Hepatocyte (in vitro differentiated cells): ENCODE measurements at regions not wholly inside any gene's neighbourhood (a gene's known extent, or its start where the extent isn't known, plus 50 kb on each side); places are given as distances from the start of the nearest gene placed in this dataset.
"Not testable (repeated sequence)": the region's sequence is repeated elsewhere in the genome, so short reads cannot be mapped to it uniquely, and the experiment has no call there.

Experiments
- DNase-seq: peaks from one replicate; pipeline ENCODE4 v3.0.0-alpha.2; 2016; ENCODE audit warnings: low spot score
- H2AFZ ChIP-seq: fragments of 200-600 bp; sonication (generic); 2 replicates; pipeline ENCODE4 v1.6.0; 2016; ENCODE audit warnings: antibody characterized with exemption, mild to moderate bottlenecking
- H3K27ac ChIP-seq: fragments of 200-600 bp; sonication (generic); 2 replicates; pipeline ENCODE4 v1.5.1; 2016; ENCODE audit warnings: mild to moderate bottlenecking
- H3K27me3 ChIP-seq: fragments of 200-600 bp; sonication (generic); 2 replicates; pipeline ENCODE4 v1.6.1; 2016
- H3K36me3 ChIP-seq: fragments of 200-600 bp; sonication (generic); replicated peaks from 2 replicates; pipeline ENCODE4 v1.5.1; 2016; ENCODE audit warnings: low read depth; ENCODE audit not compliant: insufficient read depth
- H3K4me1 ChIP-seq: fragments of 200-600 bp; sonication (generic); 2 replicates; pipeline ENCODE4 v1.5.1; 2016; ENCODE audit warnings: mild to moderate bottlenecking, moderate library complexity; ENCODE audit not compliant: insufficient read depth
- H3K4me2 ChIP-seq: fragments of 200-600 bp; sonication (generic); 2 replicates; pipeline ENCODE4 v1.6.0; 2016
- H3K4me3 ChIP-seq: fragments of 200-600 bp; sonication (generic); 2 replicates; pipeline ENCODE4 v1.5.1; 2016; ENCODE audit warnings: mild to moderate bottlenecking
- H3K79me2 ChIP-seq: fragments of 200-600 bp; sonication (generic); 2 replicates; pipeline ENCODE4 v1.6.0; 2017; ENCODE audit warnings: mild to moderate bottlenecking
- H3K9me2 ChIP-seq: fragments of 200-600 bp; sonication (generic); replicated peaks from 2 replicates; pipeline ENCODE4 v1.6.0; 2017; ENCODE audit warnings: mild to moderate bottlenecking; ENCODE audit not compliant: insufficient read depth
- H3K9me3 ChIP-seq: fragments of 200-600 bp; sonication (generic); 2 replicates; pipeline ENCODE4 v1.5.1; 2016; ENCODE audit warnings: low read depth, mild to moderate bottlenecking
- H4K20me1 ChIP-seq: fragments of 200-600 bp; sonication (generic); 2 replicates; pipeline ENCODE4 v1.6.0; 2016; ENCODE audit warnings: mild to moderate bottlenecking; ENCODE audit not compliant: insufficient read depth, poor library complexity, severe bottlenecking
- CTCF ChIP-seq: fragments of 200-600 bp; sonication (generic); IDR thresholded peaks from 2 replicates; pipeline ENCODE4 v1.5.1; 2016; ENCODE audit warnings: antibody characterized with exemption, mild to moderate bottlenecking; ENCODE audit not compliant: poor library complexity
- EZH2 ChIP-seq: fragments of 200-600 bp; sonication (generic); IDR thresholded peaks from 2 replicates; pipeline ENCODE4 v1.6.1; 2016; ENCODE audit warnings: antibody characterized with exemption, mild to moderate bottlenecking, borderline replicate concordance
- EZH2phosphoT487 ChIP-seq: fragments of 200-600 bp; sonication (generic); IDR thresholded peaks from one replicate; pipeline ENCODE4 v1.6.1; 2018; ENCODE audit warnings: antibody characterized with exemption, mild to moderate bottlenecking, low read depth, moderate library complexity; ENCODE audit not compliant: unreplicated experiment, severe bottlenecking
- WGBS: methylation state at CpG from one replicate; pipeline ENCODE4 v1.1.6; 2016; ENCODE audit warnings: low lambda C conversion rate; ENCODE audit errors: missing lambda C conversion rate; 5-methylcytosine and 5-hydroxymethylcytosine counted together

GRCh38 chr17:34015253-34015652 is 239.8 kb upstream of the CCL2 start:
- Histone ChIP-seq H3K36me3 (no peaks in the 10 kb centered on the region), H4K20me1 (no peaks in the 10 kb centered on the region), H3K79me2 (no peaks in the 10 kb centered on the region), H2AFZ (no peak overlapping the region), H3K9me3 (no peaks in the 10 kb centered on the region), H3K27ac (no peak overlapping the region), H3K4me3 (no peak overlapping the region), H3K27me3 (no peaks in the 10 kb centered on the region), H3K9me2 (no peaks in the 10 kb centered on the region), H3K4me2 (no peak overlapping the region), H3K4me1 (no peaks in the 10 kb centered on the region)
- no peak for DNase-seq
- TF ChIP-seq EZH2 (no peak), EZH2phosphoT487 (no peak), CTCF (no peak)
- 75% methylated on average over 2 of the region's 2 CpGs for WGBS

DNA sequence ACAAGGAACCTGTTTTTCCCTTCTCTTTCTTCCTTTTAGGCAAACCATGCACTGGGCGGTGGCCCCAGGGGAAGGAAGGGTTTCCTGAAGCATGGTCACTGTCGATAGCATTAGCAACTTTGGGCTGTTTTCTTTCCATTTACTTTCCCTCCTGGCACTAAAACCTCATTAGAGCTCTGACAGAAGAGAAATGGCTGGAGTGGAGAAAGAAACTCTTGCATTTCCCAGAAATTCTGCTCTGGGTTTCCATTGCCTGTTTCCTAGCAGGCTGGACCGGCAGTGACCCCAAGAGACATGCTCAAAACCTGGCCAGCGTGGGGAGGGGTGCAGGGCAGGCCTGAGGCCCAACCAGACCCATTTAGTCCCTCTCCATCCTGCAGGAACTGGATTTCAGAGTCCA is 230.7 kb upstream of the CCL2 start:
- H3K9me3 ChIP-seq = no peaks in the 10 kb centered on the region
- no peak for TF ChIP-seq EZH2
- no peak for TF ChIP-seq CTCF
- no peak for TF ChIP-seq EZH2phosphoT487
- H2AFZ ChIP-seq = no peak overlapping the region
- no peaks in the 10 kb centered on the region for H3K36me3 ChIP-seq
- 74% methylated on average over 4 of the region's 4 CpGs for WGBS
- no peaks in the 10 kb centered on the region for H3K4me1 ChIP-seq
- no peak overlapping the region for H3K4me3 ChIP-seq
- H3K4me2 ChIP-seq = no peak overlapping the region
- no peaks in the 10 kb centered on the region for H3K79me2 ChIP-seq
- no peaks in the 10 kb centered on the region for H3K9me2 ChIP-seq
- no peak overlapping the region for H3K27ac ChIP-seq
- H3K27me3 ChIP-seq = no peaks in the 10 kb centered on the region
- DNase-seq = no peak
- no peaks in the 10 kb centered on the region for H4K20me1 ChIP-seq

DNA sequence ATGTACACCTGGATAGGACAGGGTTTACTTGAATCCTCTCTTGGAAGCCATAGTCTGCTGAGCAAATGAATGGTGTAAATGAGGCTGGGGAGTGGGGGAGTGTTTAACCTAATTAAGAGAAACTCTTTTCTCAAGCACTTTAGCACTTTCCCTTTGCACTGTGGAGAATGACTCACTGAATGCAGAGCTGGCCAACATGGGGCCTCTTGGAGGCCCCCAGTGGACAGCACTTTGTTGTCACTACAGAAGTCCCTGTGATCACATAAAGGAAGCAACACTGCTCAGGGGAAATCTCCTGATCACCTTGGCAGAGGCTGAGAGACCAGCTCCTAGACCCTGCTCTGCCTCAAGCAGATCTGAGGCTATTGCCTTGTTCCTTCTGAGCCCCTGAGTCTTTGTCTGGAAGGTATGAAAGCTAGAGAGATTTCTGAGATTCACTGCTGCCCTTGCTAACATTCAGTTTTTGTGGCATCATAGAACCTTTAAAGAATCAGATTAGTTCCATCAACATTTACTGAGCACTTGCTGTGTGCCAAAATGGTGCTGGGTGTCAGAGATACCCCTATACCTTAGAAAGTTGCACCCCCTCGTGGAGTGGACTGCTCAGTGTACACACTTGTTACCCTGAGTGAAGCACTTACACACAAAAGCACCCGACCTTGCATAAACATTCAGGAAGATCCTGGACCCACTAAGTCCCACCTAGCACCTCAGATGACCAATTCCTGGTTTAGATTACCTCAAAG is 230.1 kb upstream of the CCL2 start:
- peak; percentile 14 for DNase-seq
- 67% methylated on average over 2 of the region's 2 CpGs for WGBS
- Histone ChIP-seq H3K4me1 (no peaks in the 10 kb centered on the region), H3K79me2 (no peaks in the 10 kb centered on the region), H3K36me3 (no peaks in the 10 kb centered on the region), H3K4me3 (no peak overlapping the region), H3K9me2 (no peaks in the 10 kb centered on the region), H3K27me3 (no peaks in the 10 kb centered on the region), H3K27ac (no peak overlapping the region), H3K4me2 (no peak overlapping the region), H3K9me3 (no peaks in the 10 kb centered on the region), H2AFZ (no peak overlapping the region), H4K20me1 (no peaks in the 10 kb centered on the region)
- TF ChIP-seq CTCF (no peak), EZH2 (no peak), EZH2phosphoT487 (no peak)

- not testable (repeated sequence) for H3K9me2 ChIP-seq, H3K9me3 ChIP-seq, H3K4me2 ChIP-seq, H3K4me3 ChIP-seq, H4K20me1 ChIP-seq, H3K27ac ChIP-seq, DNase-seq, H3K36me3 ChIP-seq, H2AFZ ChIP-seq, H3K79me2 ChIP-seq, H3K4me1 ChIP-seq, H3K27me3 ChIP-seq
- WGBS = 50% methylated on average over 6 of the region's 7 CpGs
These were observed 224.5 kb upstream of the CCL2 start for GRCh38 chr17:34030601-34031000.

DNA sequence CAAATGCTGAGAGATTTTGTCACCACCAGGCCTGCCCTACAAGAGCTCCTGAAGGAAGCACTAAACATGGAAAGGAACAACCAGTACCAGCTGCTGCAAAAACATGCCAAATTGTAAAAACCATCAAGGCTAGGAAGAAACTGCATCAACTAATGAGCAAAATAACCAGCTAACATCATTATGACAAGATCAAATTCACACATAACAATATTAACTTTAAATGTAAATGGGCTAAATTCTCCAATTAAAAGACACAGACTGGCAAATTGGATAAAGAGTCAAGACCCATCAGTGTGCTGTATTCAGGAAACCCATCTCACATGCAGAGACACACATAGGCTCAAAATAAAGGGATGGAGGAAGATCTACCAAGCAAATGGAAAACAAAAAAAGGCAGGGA is 222.8 kb upstream of the CCL2 start:
- DNase-seq, H3K4me2 ChIP-seq, H3K4me1 ChIP-seq, H3K9me3 ChIP-seq, H2AFZ ChIP-seq, H3K27me3 ChIP-seq, H4K20me1 ChIP-seq, H3K4me3 ChIP-seq, H3K9me2 ChIP-seq, H3K27ac ChIP-seq, H3K36me3 ChIP-seq, H3K79me2 ChIP-seq: not testable (repeated sequence)

DNA sequence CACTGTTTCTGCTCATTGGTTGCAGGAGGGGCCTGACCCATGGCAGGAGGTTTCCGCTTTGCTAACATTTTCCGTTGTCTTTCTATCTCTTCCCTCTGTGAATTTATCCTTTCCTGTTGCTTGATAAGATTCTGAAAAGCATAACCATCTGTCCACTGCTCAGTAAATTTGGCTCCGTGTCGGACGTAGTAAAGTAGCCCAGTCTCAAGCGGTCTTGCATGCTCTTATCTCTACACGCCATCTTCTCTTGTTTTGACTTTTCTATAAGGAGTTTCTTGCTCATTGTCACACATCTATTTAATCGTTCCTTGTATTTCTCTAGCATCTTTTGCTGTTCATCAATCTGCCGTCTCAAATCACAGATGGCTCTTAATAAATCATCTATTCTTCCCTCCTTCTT is 216.3 kb upstream of the CCL2 start:
- not testable (repeated sequence) for H3K4me2 ChIP-seq, H3K27ac ChIP-seq, H3K9me3 ChIP-seq, H4K20me1 ChIP-seq, H3K4me1 ChIP-seq, DNase-seq, H3K4me3 ChIP-seq, H3K79me2 ChIP-seq, H3K36me3 ChIP-seq, H3K9me2 ChIP-seq, H2AFZ ChIP-seq, H3K27me3 ChIP-seq
- WGBS = 81% methylated on average over 9 of the region's 9 CpGs
